Heart right ventricle (tissue), 16 donors: ENCODE measurements at regions not wholly inside any gene's neighbourhood (a gene's known extent, or its start where the extent isn't known, plus 50 kb on each side); places are given as distances from the start of the nearest gene placed in this dataset.

Source experiments
- ATAC-seq, 8 donors: fragments of 200-7000 bp; cut with Tn5 transposase; one replicate each; pipeline ENCODE4 v1.9.1; 2020; ENCODE audit warnings: mild to moderate bottlenecking in 8 of 8, moderate library complexity in 8 of 8, moderate number of reproducible peaks in 1 of 8
- DNase-seq, 2 donors: peaks; one replicate each; pipeline ENCODE4 v3.0.0-alpha.2; 2020
- H3K27ac ChIP-seq, 10 donors: fragments of 200-600 bp; sonication (generic) in 2 of 10; one replicate each; pipeline versions ENCODE4 v1.5.0 to v1.8.0; 2020 to 2022; ENCODE audit warnings: mild to moderate bottlenecking in 3 of 10
- H3K27me3 ChIP-seq, 7 donors: fragments of 200-600 bp; one replicate each; pipeline ENCODE4 v1.8.0; 2021 to 2022; ENCODE audit warnings: mild to moderate bottlenecking in 2 of 7
- H3K36me3 ChIP-seq, 9 donors: fragments of 200-600 bp; sonication (generic) in 1 of 9; one replicate each; pipeline versions ENCODE4 v1.5.0 to v1.8.0; 2020 to 2022; ENCODE audit warnings: mild to moderate bottlenecking in 2 of 9
- H3K4me1 ChIP-seq, 9 donors: fragments of 200-600 bp; sonication (generic) in 1 of 9; one replicate each; pipeline versions ENCODE4 v1.5.0 to v1.8.0; 2020 to 2022; ENCODE audit warnings: mild to moderate bottlenecking in 4 of 9
- H3K4me3 ChIP-seq, 10 donors: fragments of 200-600 bp; sonication (generic) in 2 of 10; one replicate each; pipeline versions ENCODE4 v1.5.0 to v1.8.0; 2020 to 2022; ENCODE audit warnings: mild to moderate bottlenecking in 7 of 10, moderate library complexity in 2 of 10
- H3K9me3 ChIP-seq, 11 donors: fragments of 200-600 bp in 10 of 11; sonication (generic) in 2 of 11; one replicate each; pipeline versions ENCODE4 v1.5.0 to v1.8.0; 2013 to 2022; ENCODE audit warnings: mild to moderate bottlenecking in 2 of 11, control low read depth in 1 of 11, moderate library complexity in 1 of 11
- CTCF ChIP-seq, 9 donors: fragments of 200-600 bp; sonication (generic) in 2 of 9; IDR thresholded peaks; one replicate each; pipeline versions ENCODE4 v1.5.0 to v1.8.0; 2021 to 2022; ENCODE audit warnings: antibody characterized with exemption in 9 of 9, mild to moderate bottlenecking in 5 of 9, moderate library complexity in 1 of 9
- WGBS, 2 donors: extraction: QIAGEN DNeasy Blood & Tissue Kit; methylation state at CpG; one replicate each; pipeline ENCODE4 v1.1.7; 2013; ENCODE audit warnings: inconsistent platforms in 1 of 2; 5-methylcytosine and 5-hydroxymethylcytosine counted together
- intact Hi-C, 10 donors: fragments of 100-400 bp; cut with DNase I; formaldehyde crosslinking; loops; one replicate each; pipeline versions ENCODE4 v1.11.1 to v1.14.2; 2022
- donor health status: Arrhythmogenic right ventricular cardiomyopathy.
- donor health status: ischemic (EF 13 %, LVEDD 7.1; RV severe dilation, severe dysfunction).
- donor health status: healthy with polysubstance abuse.
- donor health status: DM: no; HTN: yes; CAD: no.
- donor health status: DM: no; HTN: no; CAD: no.
- donor health status: ischemic (EF 25% LVEDD 6.9; RV normal size, moderate dysfunction).
- donor health status: ischemic (EF 25% LVEDD 5.7; RV mildly dilated, moderate dysfunction).
- donor health status: healthy.
- donor health status: DM: yes; HTN: yes; CAD: no.
- donor health status: Ischemic cardiomyopathy.
- donor health status: ischemic (EF 35%, LVEDD 5.7; RV mildly dilated, moderate dysfunction).
- donor health status: nonischemic (EF 11% LVEDD 7.7; RV severe dilation, severe dysfunction).
- donor health status: DM: yes; HTN: yes; CAD: no.
- donor health status: PGD.
- donor health status: ischemic (EF 29% LVEDD 5.4; RV normal size, mild dysfunction).
- donor health status: nonischemic (EF 23%, LVEDD 6.1; RV moderate dilation, normal function).

GRCh38 chr1:60872426-60873054, 209.8 kb upstream of the NFIA start:
- Histone ChIP-seq H3K4me3 (no peak overlapping the region), H3K27ac (no peak overlapping the region), H3K4me1 (peaks cover 0 to 12% (median 1%) of the 10 kb centered on the region in 9 donors), H3K36me3 (no peaks in the 10 kb centered on the region), H3K27me3 (peaks cover 0 to 4% (median 0%) of the 10 kb centered on the region in 7 donors), H3K9me3 (no peaks in the 10 kb centered on the region)
- TF ChIP-seq CTCF (IDR thresholded peaks at IDR 0.05), result no peak
- ATAC-seq (no peak), DNase-seq (no peak)
- WGBS, 2 donors, result 57 to 63% methylated on average over 8 of the region's 8 CpGs
- intact Hi-C loops, result loop anchor here in 1 of 10 donors (5.0 kb wide), 1 partner anchor 60 kb away; no protein-coding TSS in a partner anchor

GRCh38 chr1:60870269-60870865, 212.0 kb upstream of the NFIA start:
- DNase-seq, result no peak
- whole genome bisulfite sequencing, 2 donors, result 61 to 71% methylated on average over 5 of the region's 5 CpGs
- TF ChIP-seq CTCF (IDR thresholded peaks at IDR 0.05), result no peak

GRCh38 chr1:60868901-60869663, 213.3 kb upstream of the NFIA start:
- TF ChIP-seq CTCF (IDR thresholded peaks at IDR 0.05), result no peak
- intact Hi-C loops, result loop anchor here in 2 of 10 donors (10.0 kb wide), 2 partner anchors 86 to 96 kb away; no protein-coding TSS in a partner anchor
- Histone ChIP-seq H3K4me1 (peaks cover 0 to 24% (median 7%) of the 10 kb centered on the region in 9 donors), H3K9me3 (no peaks in the 10 kb centered on the region), H3K4me3 (no peak overlapping the region), H3K27me3 (peaks cover 0 to 5% (median 0%) of the 10 kb centered on the region in 7 donors), H3K36me3 (no peaks in the 10 kb centered on the region), H3K27ac (no peak overlapping the region)
- WGBS, 2 donors, result 95 to 96% methylated on average over 2 of the region's 2 CpGs
- DNase-seq, result no peak
- ATAC-seq, result no peak

More at GRCh38 chr1:60870269-60870865, 212.0 kb upstream of the NFIA start:
- Histone ChIP-seq H3K9me3 (no peaks in the 10 kb centered on the region), H3K27ac (no peak overlapping the region), H3K36me3 (no peaks in the 10 kb centered on the region), H3K4me1 (peaks cover 0 to 24% (median 7%) of the 10 kb centered on the region in 9 donors), H3K4me3 (no peak overlapping the region), H3K27me3 (peaks cover 0 to 5% (median 0%) of the 10 kb centered on the region in 7 donors)
- intact Hi-C loops, result loop anchor here in 1 of 10 donors (5.0 kb wide), 1 partner anchor 62 kb away; no protein-coding TSS in a partner anchor
- no peak for ATAC-seq

- 84 to 90% methylated on average over 12 of the region's 12 CpGs for WGBS, 2 donors
- ATAC-seq (no peak), DNase-seq (no peak)
- intact Hi-C loops, result loop anchor here in 2 of 10 donors (10.0 kb wide), 2 partner anchors 87 to 97 kb away; no protein-coding TSS in a partner anchor
- peak overlapping the region in 3 of 10 donors; percentile 8 to 44 (median 26) for H3K4me3 ChIP-seq
- H3K4me1 ChIP-seq, result peaks cover 0 to 24% (median 7%) of the 10 kb centered on the region in 9 donors
- no peaks in the 10 kb centered on the region for H3K36me3 ChIP-seq
- H3K9me3 ChIP-seq, result no peaks in the 10 kb centered on the region
- no peak for TF ChIP-seq CTCF (IDR thresholded peaks at IDR 0.05)
- H3K27ac ChIP-seq, result peak overlapping the region in 3 of 10 donors; percentile 1 to 66 (median 11)
- peaks cover 0 to 5% (median 0%) of the 10 kb centered on the region in 7 donors for H3K27me3 ChIP-seq
Measured at GRCh38 chr1:60867782-60868181, 214.6 kb upstream of the NFIA start.
